ENCODE measurements at regions not wholly inside any gene's neighbourhood (a gene's known extent, or its start where the extent isn't known, plus 50 kb on each side); places are given as distances from the start of the nearest gene placed in this dataset.

DNA sequence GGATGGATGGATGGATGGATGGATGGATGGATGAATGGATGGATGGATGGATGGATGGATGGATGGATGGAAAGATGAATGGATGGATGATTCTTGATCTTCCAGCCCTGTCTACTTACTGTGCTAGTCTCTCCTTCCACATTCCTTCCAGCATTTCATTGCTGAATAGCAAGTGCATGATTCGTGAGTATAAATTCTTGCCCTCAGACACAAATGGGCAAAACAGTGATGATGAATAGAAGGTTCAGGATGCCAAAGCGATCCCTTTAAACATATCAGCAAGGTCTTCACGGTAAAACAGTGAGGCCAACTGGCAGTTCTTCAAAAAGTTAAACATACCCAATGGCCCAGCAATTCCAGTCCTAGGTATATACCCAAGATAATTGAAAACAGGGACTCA, 400.2 kb downstream of the MN1 start:
- TF ChIP-seq, protein P1, sequence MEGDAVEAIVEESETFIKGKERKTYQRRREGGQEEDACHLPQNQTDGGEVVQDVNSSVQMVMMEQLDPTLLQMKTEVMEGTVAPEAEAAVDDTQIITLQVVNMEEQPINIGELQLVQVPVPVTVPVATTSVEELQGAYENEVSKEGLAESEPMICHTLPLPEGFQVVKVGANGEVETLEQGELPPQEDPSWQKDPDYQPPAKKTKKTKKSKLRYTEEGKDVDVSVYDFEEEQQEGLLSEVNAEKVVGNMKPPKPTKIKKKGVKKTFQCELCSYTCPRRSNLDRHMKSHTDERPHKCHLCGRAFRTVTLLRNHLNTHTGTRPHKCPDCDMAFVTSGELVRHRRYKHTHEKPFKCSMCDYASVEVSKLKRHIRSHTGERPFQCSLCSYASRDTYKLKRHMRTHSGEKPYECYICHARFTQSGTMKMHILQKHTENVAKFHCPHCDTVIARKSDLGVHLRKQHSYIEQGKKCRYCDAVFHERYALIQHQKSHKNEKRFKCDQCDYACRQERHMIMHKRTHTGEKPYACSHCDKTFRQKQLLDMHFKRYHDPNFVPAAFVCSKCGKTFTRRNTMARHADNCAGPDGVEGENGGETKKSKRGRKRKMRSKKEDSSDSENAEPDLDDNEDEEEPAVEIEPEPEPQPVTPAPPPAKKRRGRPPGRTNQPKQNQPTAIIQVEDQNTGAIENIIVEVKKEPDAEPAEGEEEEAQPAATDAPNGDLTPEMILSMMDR (IDR thresholded peaks at IDR 0.05 in 4 of 5, conservative IDR thresholded peaks at IDR 0.05 in 1 of 5) = no peak
- TF ChIP-seq POLR2A (IDR thresholded peaks at IDR 0.05) = no peak

All from gastrocnemius medialis (tissue), 4 donors.